ENCODE measurements at regions not wholly inside any gene's neighbourhood (a gene's known extent, or its start where the extent isn't known, plus 50 kb on each side); places are given as distances from the start of the nearest gene placed in this dataset.

DNA sequence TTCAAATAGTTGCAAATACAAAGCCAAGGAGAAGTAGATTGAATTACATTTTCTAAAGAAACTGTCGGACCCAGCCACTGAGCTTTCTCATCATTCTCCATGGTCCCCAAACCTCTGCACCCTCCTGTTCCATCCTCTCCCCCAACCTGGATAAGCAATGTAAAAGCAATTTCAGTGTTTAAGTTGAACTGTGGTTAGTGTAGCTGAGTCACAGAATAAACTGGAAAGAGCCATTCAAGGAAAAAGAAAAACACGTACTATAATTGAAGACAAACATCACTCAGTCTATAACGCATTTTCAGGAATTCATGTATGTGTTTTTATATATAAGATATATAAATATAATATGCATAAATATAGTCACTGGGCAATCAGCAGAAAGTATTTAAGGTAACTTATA, 54.1 kb upstream of the TMEM161B start:
- no peak for TF ChIP-seq EZH2 (optimal IDR thresholded peaks at IDR 0.05; ENCODE audit: low read depth, low read length)
- TF ChIP-seq EZH2phosphoT487 (IDR thresholded peaks at IDR 0.05; ENCODE audit: low read length): no peak
- TF ChIP-seq, protein P1, sequence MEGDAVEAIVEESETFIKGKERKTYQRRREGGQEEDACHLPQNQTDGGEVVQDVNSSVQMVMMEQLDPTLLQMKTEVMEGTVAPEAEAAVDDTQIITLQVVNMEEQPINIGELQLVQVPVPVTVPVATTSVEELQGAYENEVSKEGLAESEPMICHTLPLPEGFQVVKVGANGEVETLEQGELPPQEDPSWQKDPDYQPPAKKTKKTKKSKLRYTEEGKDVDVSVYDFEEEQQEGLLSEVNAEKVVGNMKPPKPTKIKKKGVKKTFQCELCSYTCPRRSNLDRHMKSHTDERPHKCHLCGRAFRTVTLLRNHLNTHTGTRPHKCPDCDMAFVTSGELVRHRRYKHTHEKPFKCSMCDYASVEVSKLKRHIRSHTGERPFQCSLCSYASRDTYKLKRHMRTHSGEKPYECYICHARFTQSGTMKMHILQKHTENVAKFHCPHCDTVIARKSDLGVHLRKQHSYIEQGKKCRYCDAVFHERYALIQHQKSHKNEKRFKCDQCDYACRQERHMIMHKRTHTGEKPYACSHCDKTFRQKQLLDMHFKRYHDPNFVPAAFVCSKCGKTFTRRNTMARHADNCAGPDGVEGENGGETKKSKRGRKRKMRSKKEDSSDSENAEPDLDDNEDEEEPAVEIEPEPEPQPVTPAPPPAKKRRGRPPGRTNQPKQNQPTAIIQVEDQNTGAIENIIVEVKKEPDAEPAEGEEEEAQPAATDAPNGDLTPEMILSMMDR (IDR thresholded peaks at IDR 0.05; ENCODE audit: low read length): no peak

All from MM.1S (cell line).